Activated T-cell treated with anti-CD3 and anti-CD28 coated beads, Interleukin-2, amount 50 U/mL, for 1 hour (primary cell): ENCODE measurements at regions not wholly inside any gene's neighbourhood (a gene's known extent, or its start where the extent isn't known, plus 50 kb on each side); places are given as distances from the start of the nearest gene placed in this dataset.
"Not testable (repeated sequence)": the region's sequence is repeated elsewhere in the genome, so short reads cannot be mapped to it uniquely, and the experiment has no call there.

Source experiments
- DNase-seq: peaks from one replicate; pipeline ENCODE4 v3.0.0-alpha.2; 2020

- DNase-seq: no peak
These were observed 448.0 kb downstream of the KCNT2 start for GRCh38 chr1:196160066-196160795.

DNA sequence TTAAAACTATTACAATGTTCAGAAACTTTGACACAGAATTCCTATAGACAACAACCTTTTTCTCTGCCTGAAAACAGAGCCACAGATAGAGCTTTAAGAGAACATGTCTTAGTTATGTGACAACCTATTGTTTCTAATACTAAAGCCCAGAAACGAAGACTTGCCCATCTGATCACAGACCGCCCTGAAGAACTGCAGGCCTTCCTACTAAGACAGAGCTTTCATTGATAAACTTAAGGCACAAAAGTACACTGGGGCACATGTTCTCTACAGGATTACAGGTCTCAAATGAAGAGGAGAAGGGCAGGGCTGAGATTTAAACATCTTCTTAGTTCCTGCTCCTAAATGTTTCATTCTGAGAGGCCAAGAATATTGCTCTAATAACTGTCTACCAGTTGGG lies 452.7 kb downstream of the KCNT2 start:
- no peak for DNase-seq

DNA sequence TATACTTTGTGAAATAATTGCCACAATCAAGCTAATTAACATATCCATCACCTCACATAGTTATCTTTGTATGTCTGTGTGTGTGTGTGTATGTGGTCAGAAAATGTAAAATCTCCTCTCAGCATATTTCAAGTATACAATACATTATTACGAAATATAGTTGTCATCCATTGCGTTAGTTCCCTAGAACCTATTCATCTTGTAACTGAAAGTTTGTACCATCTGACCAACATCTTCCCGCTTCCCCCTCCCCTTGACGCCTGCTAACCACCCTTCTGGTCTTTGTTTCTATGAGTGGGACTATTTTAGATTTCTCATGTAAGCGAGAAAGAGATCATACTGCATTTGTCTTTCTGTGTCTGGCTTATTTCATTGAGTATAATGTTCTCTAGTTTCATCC lies 455.3 kb downstream of the KCNT2 start:
- no peak for DNase-seq

DNA sequence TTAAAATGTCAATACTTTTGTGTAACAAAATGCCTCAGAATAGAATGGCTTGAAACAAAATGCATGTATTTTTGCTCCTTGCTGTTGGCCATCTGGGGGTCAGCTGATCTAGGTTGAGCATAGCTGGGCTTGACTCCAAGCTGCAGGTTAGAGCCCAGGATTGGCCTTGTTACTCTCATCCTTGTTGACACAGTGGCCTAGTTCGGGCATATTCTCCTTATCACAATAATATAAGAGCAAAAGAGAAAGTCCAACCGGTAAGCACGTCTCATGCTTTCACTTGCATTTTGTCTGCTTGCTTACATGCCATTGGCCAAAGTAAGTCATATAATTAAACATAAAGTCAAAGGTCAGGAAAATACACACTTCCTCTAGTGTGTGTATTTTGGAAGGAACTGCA lies 456.2 kb downstream of the KCNT2 start:
- DNase-seq: no peak

GRCh38 chr1:196148367-196148970 lies 459.8 kb downstream of the KCNT2 start:
- DNase-seq: no peak

- no peak for DNase-seq
These were observed 460.7 kb downstream of the KCNT2 start for GRCh38 chr1:196147530-196147929.

- DNase-seq: not testable (repeated sequence)
These were observed 463.1 kb downstream of the KCNT2 start for GRCh38 chr1:196145151-196145550.

DNA sequence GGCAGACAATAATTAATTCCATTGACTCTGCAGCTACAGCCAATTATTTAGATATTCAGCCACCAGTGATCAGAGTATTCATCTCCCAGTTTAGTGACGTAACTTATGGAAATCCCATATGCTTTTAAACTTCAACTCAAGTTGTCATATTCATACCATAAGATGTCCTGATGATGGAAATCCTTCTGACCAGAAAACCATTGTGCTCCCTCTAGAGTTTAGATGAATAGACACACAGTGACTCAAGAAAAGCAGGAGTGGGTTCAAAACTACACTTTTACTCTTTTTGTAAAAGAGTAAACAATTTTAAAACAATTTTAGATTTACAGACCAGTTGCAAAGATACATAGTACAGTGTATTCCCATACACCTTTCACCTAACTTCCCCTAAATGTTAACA lies 463.7 kb downstream of the KCNT2 start:
- DNase-seq: no peak

GRCh38 chr1:196143602-196144342 lies 464.5 kb downstream of the KCNT2 start:
- no peak for DNase-seq

DNA sequence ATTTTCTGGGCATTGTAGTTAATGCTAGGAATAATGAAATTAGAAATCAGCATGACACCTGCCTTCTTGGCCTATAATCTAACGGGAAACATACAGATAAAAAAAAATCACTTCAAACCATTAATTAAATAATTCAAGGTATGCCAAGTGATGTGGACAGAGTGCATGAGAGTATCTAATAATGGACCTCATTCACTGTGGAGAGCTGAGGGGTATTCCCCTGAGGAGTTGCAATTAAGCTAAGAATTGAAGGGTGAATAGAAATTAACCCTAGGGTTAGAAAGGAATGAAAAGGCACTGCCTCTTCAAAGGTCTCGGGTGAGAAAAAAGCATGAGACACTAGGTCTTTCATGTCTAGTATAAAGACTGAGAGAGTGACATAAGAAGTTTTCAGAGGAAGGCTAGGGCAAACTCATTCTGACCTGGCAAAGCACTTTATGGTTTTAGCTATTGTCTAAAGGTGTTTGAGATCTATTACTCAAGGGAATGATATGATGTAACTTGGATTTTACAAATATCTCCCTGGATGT lies 466.1 kb downstream of the KCNT2 start:
- no peak for DNase-seq

DNA sequence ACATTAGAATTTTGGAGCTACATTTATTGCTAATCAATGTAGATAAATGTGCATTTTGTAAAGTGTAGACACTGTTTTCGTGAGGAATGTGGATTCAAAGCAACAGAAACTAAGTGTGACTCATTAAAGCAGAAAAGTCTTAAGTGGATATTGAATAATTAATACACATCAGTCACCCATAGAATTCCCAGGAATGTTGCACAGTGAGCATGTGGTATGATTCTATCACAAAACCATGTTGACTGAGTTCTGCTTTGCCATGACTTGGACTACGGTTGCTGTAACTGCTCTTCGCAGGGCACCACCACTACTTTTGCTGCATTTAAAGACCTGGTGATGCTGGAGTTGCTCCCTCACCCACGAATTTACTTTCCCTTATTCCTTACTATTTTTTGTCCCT lies 471.8 kb downstream of the KCNT2 start:
- DNase-seq: no peak

GRCh38 chr1:196131691-196132090 lies 476.5 kb downstream of the KCNT2 start:
- no peak for DNase-seq

DNA sequence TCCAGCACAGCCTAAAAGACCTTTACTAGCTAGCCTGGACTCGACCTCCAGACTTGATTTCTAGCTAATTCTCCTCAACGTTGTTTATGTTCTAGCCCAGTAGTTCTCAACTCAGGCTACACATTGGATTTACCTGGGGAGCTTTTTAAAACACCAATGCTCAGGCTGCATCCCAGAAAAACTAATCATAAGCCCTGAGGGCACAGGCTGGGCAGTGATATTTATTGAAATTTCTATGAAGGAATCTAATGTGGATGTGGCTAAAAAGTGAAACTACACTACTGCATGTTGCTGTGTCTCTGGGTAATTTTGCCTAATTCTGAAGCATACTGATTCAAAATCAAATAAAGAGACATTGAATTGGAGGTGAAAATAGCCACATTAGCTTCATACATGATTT lies 479.4 kb downstream of the KCNT2 start:
- DNase-seq: no peak

DNA sequence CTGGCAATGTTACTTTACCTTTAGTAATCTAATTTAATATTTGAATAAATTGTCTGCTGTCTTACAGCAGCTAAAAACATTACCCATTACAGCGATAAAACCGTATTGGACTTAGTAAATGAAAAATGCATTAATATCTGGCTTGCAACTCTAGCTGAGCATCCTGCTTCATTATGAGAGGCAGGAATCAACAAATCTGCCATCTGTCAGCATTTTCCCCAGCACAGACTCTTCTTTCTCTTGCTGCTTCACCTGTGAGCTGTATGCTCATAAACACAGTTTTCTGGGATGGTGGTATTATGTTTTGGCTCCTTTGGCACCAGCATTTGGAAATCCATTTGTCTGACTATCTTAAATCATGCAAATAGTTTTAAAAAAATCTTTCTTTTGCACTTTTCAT lies 487.1 kb downstream of the KCNT2 start:
- DNase-seq: no peak

DNA sequence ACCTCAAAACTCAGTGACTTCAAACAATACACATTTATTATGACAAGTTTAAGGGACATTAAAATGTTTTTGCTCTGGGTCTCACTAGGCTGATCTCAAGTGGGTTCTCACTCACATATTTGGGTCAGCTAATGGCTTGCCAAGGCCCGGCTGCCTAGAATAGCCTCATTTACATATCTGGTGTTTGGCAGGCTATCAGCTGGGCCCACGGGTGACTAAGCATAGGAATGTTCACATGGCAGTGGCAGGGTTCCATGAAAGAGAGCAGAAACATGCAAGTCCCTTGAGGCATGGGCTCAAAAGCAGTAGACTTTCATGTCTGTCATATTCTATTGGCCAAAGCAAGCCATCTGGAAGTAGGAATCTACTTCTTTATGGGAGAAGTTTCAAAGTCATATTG lies 492.6 kb downstream of the KCNT2 start:
- no peak for DNase-seq

- no peak for DNase-seq
These were observed 494.0 kb downstream of the KCNT2 start for GRCh38 chr1:196114193-196114592.

DNA sequence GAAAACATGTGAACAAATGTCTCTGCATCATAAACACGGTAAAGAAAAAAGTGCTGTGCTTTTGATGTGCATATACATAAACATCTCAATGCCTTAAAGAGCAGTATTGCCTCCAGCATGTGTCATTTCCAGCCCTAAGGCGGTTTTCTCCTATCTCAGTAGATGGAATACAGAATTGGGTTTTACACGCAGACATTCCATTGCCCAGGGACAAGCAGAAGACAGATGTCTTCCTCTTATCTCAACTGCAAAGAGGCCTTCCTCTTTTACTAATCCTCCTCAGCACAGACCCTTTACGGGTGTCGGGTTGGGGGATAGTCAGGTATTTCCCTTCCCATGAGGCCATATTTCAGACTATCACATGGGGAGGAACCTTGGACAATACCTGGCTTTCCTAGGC lies 499.2 kb downstream of the KCNT2 start:
- not testable (repeated sequence) for DNase-seq

- DNase-seq: no peak
These were observed 502.3 kb downstream of the KCNT2 start for GRCh38 chr1:196105901-196106300.

DNA sequence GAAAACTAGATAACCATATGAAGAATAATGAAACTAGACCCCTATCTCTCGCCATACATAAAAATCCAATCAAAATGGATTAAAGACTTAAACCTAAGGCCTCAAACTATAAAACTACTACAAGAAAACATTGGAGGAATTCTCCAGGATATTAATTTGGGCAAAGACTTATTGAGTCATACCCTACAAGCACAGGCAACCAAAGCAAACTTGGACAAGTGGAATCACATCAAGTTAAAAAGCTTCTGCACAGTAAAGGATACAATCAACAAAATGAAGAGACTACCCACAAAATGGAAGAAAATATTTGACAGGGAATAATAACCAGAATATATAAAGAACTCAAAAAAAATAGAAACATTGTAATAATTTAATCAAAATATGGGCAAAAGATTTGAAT lies 505.4 kb downstream of the KCNT2 start:
- DNase-seq: no peak

DNA sequence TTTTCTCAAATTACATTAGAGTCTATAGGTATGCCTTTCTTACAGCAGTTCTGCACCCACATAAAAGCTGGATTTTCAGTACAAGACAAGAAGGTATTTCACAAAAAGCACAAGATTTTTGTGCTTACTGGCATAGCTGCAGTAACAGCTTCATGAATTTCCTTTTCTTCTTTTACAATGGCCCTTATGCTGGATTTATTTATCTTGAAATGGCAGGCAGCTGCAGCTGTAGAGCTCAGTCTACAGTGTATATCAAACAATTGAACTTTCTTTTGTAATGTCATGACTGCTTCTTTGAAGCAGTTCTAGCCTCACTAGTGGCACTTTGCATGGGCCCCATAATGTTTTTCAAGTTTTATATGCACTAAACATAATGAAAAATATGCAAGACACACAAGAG lies 510.2 kb downstream of the KCNT2 start:
- DNase-seq: no peak

DNA sequence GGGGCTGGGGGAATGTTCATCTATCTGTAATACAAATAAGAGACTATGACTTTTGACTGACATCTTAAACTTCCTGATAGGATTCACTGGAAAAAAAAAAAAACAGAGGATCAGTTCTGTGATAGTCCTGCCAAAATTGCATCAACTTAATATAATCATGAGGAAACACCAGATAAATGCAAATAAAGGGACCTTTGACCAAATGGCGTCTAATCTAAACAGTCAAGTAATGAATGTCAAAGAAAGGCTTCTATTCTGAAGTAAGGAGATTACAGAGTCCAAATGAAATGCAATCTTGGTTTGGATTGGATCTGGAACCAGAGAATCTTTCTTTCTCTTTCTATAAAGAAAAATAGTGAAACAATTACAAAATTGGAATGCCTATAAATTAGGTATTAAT lies 513.4 kb downstream of the KCNT2 start:
- DNase-seq: no peak

DNA sequence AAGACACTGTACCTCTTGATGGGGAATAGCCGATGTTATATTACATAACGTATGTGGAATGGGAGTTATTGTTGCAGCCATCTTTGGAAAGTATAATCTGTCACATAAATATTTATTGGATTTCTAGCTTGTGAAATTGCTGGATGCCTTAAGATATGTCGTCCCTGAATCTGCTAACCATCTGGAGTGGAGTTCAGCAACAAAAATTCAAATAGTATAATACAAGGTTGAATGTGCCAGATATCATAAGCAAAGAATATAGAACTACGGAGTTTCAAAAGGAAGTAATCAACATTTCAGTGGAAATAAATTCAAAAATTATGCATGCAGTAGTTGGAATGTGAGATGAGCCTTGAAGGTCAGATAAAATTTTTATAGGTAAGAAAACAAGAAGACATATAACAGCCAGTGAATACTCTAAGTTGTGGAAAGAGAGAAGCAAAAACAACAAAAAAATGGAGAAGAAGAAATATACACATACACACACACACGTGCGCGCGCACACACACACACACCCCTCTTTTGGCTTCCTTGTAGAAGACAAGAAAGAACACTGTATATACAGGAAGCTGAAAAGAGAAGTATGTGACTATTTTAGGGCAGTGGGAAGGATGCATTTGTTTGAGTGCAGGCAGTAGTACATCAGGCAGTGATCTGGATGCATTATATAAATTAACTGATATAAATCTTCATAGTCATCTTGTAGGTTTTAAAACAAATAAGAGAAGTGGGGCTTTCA lies 516.7 kb downstream of the KCNT2 start:
- DNase-seq: no peak

DNA sequence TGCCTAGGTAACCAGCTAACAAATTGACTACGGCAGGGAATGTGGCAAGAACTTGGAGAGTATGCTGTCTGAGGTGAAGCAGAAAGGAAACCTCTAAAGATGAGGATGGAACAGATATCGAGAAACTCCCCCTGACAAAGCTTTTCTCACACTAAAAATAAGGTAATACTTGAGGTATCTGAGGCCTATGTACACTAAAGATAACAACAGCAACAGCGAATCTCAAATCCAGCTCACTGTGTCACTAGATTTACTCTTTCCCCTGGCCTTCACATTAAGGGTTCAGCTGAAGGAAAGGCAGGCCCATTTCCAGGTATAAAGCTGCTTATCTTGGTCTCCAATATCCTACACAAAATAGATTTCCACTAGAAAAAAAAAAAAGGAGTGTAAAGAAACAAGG lies 518.0 kb downstream of the KCNT2 start:
- no peak for DNase-seq
